ENCODE measurements at regions not wholly inside any gene's neighbourhood (a gene's known extent, or its start where the extent isn't known, plus 50 kb on each side); places are given as distances from the start of the nearest gene placed in this dataset.

DNA sequence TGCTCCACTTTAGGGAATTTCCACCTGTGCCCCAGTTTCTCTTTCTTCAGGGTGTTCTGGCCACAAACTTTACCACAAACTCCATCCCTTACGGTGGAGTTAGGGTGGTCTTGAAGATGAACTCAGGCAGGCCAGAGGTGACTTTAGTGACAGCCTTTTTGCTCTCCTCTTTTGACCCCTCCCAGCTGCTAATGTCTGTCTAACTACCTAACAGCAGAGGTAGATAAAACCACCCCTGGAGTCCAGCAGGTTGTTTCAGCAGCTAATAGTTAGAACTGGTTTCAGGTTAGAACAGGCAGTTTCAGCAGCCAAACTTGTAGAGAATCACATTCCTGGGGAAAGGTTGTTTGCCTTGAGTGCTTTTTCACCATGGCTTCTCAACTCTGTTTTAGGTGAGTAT, 971.3 kb upstream of the CDH18 start:
- TF ChIP-seq, protein P1, sequence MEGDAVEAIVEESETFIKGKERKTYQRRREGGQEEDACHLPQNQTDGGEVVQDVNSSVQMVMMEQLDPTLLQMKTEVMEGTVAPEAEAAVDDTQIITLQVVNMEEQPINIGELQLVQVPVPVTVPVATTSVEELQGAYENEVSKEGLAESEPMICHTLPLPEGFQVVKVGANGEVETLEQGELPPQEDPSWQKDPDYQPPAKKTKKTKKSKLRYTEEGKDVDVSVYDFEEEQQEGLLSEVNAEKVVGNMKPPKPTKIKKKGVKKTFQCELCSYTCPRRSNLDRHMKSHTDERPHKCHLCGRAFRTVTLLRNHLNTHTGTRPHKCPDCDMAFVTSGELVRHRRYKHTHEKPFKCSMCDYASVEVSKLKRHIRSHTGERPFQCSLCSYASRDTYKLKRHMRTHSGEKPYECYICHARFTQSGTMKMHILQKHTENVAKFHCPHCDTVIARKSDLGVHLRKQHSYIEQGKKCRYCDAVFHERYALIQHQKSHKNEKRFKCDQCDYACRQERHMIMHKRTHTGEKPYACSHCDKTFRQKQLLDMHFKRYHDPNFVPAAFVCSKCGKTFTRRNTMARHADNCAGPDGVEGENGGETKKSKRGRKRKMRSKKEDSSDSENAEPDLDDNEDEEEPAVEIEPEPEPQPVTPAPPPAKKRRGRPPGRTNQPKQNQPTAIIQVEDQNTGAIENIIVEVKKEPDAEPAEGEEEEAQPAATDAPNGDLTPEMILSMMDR (conservative IDR thresholded peaks at IDR 0.05): no peak
- TF ChIP-seq ZFX (IDR thresholded peaks at IDR 0.05): no peak
